ENCODE measurements at regions not wholly inside any gene's neighbourhood (a gene's known extent, or its start where the extent isn't known, plus 50 kb on each side); places are given as distances from the start of the nearest gene placed in this dataset.
A peak's percentile ranks its signal among the peaks of the same experiment; 100 is the strongest.
"Not testable (repeated sequence)": the region's sequence is repeated elsewhere in the genome, so short reads cannot be mapped to it uniquely, and the experiment has no call there.

GRCh38 chr10:30736685-30737232 lies 107.2 kb upstream of the LYZL2 start:
- H3K27me3 Mint-ChIP-seq: peaks cover 7% of the 10 kb centered on the region
- ATAC-seq (ENCODE audit: low read depth) (no peak), DNase-seq (ENCODE audit: low spot score in 2 of 2) (no peak)
- H3K9me3 Mint-ChIP-seq: no peaks in the 10 kb centered on the region
- no peak overlapping the region for H3K27ac Mint-ChIP-seq
- H3K4me1 Mint-ChIP-seq: peaks cover 3% of the 10 kb centered on the region
- no peaks in the 10 kb centered on the region for H3K36me3 Mint-ChIP-seq
- no peak overlapping the region for H3K4me3 Mint-ChIP-seq

GRCh38 chr10:30734901-30735300 lies 105.3 kb upstream of the LYZL2 start:
- ATAC-seq (ENCODE audit: low read depth): no peak
- no peaks in the 10 kb centered on the region for H3K9me3 Mint-ChIP-seq
- H3K27ac Mint-ChIP-seq: no peak overlapping the region
- no peaks in the 10 kb centered on the region for H3K36me3 Mint-ChIP-seq
- H3K4me1 Mint-ChIP-seq: no peaks in the 10 kb centered on the region
- DNase-seq (ENCODE audit: low spot score in 2 of 2): no peak
- peaks cover 13% of the 10 kb centered on the region for H3K27me3 Mint-ChIP-seq
- H3K4me3 Mint-ChIP-seq: no peak overlapping the region

GRCh38 chr10:30732671-30733070 lies 103.1 kb upstream of the LYZL2 start:
- ATAC-seq (ENCODE audit: low read depth) (no peak), DNase-seq (ENCODE audit: low spot score in 2 of 2) (no peak)
- Mint-ChIP-seq H3K4me3 (no peak overlapping the region), H3K4me1 (no peaks in the 10 kb centered on the region), H3K36me3 (no peaks in the 10 kb centered on the region), H3K9me3 (no peaks in the 10 kb centered on the region), H3K27me3 (peaks cover 12% of the 10 kb centered on the region), H3K27ac (no peak overlapping the region)

DNA sequence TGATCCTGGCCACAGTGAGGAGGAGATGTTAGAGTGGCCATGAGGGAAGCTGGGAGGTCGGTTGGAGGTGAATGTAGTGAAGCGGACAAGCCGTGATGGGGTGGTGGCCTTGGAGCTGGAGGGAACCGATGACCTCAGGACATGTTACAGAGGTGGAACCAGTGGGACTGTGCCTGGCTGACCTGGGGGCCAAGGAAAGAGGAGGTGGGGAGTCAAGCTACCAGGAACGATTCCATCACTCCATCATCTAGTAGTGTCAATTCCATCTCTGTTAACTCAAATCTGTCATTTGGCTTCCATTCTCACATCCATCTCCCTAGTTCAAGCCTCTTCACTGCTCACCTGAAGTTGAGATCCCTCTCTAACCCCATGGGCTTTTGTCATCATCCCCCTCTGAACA lies 102.4 kb upstream of the LYZL2 start:
- H3K27ac Mint-ChIP-seq: no peak overlapping the region
- no peaks in the 10 kb centered on the region for H3K9me3 Mint-ChIP-seq
- DNase-seq (ENCODE audit: low spot score in 2 of 2): no peak
- peaks cover 12% of the 10 kb centered on the region for H3K27me3 Mint-ChIP-seq
- H3K36me3 Mint-ChIP-seq: no peaks in the 10 kb centered on the region
- no peak overlapping the region for H3K4me3 Mint-ChIP-seq
- H3K4me1 Mint-ChIP-seq: no peaks in the 10 kb centered on the region
- no peak for ATAC-seq (ENCODE audit: low read depth)

GRCh38 chr10:30730306-30730705 lies 100.8 kb upstream of the LYZL2 start:
- Mint-ChIP-seq H3K9me3 (no peaks in the 10 kb centered on the region), H3K27ac (no peak overlapping the region), H3K27me3 (peaks cover 12% of the 10 kb centered on the region), H3K4me3 (no peak overlapping the region), H3K36me3 (no peaks in the 10 kb centered on the region), H3K4me1 (peaks cover 2% of the 10 kb centered on the region)
- ATAC-seq (ENCODE audit: low read depth): no peak
- no peak for DNase-seq (ENCODE audit: low spot score in 2 of 2)

GRCh38 chr10:30728766-30729165 lies 99.2 kb upstream of the LYZL2 start:
- H3K27ac Mint-ChIP-seq: no peak overlapping the region
- no peaks in the 10 kb centered on the region for H3K9me3 Mint-ChIP-seq
- H3K4me1 Mint-ChIP-seq: peaks cover 2% of the 10 kb centered on the region
- no peaks in the 10 kb centered on the region for H3K36me3 Mint-ChIP-seq
- DNase-seq (ENCODE audit: low spot score in 2 of 2) (no peak), ATAC-seq (ENCODE audit: low read depth) (no peak)
- peaks cover 14% of the 10 kb centered on the region for H3K27me3 Mint-ChIP-seq
- H3K4me3 Mint-ChIP-seq: no peak overlapping the region

DNA sequence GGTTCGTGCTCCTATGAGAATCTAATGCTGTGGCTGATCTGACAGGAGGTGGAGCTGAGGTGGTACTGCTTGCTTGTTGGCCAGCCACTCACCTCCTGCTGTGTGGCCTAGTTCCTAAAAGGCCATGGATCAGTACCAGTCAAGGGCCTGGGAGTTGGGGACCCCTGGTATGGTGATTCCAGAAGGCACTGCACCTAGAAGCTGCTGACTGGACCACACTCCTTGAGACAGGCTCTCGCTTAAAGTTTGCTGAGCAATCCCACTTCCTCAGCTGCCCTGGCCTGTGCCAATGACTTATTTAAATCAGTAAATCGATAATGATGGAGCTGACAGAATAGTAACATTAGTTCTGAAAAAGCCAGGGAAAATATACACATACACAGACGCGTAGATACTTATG lies 98.6 kb upstream of the LYZL2 start:
- Mint-ChIP-seq H3K9me3 (no peaks in the 10 kb centered on the region), H3K4me3 (no peak overlapping the region), H3K4me1 (peaks cover 7% of the 10 kb centered on the region), H3K27ac (no peak overlapping the region), H3K27me3 (peaks cover 16% of the 10 kb centered on the region), H3K36me3 (no peaks in the 10 kb centered on the region)
- ATAC-seq (ENCODE audit: low read depth): no peak
- no peak for DNase-seq (ENCODE audit: low spot score in 2 of 2)

GRCh38 chr10:30727524-30727923 lies 98.0 kb upstream of the LYZL2 start:
- H3K27ac Mint-ChIP-seq: no peak overlapping the region
- no peak overlapping the region for H3K4me3 Mint-ChIP-seq
- DNase-seq (ENCODE audit: low spot score in 2 of 2): no peak
- H3K36me3 Mint-ChIP-seq: no peaks in the 10 kb centered on the region
- peaks cover 11% of the 10 kb centered on the region for H3K4me1 Mint-ChIP-seq
- no peaks in the 10 kb centered on the region for H3K9me3 Mint-ChIP-seq
- H3K27me3 Mint-ChIP-seq: peaks cover 17% of the 10 kb centered on the region
- ATAC-seq (ENCODE audit: low read depth): no peak

GRCh38 chr10:30726783-30727414 lies 97.3 kb upstream of the LYZL2 start:
- not testable (repeated sequence) for H3K27ac Mint-ChIP-seq

GRCh38 chr10:30725661-30726060 lies 96.1 kb upstream of the LYZL2 start:
- ATAC-seq (ENCODE audit: low read depth): no peak
- Mint-ChIP-seq H3K9me3 (no peaks in the 10 kb centered on the region), H3K4me3 (no peak overlapping the region), H3K36me3 (no peaks in the 10 kb centered on the region), H3K27ac (no peak overlapping the region), H3K27me3 (peaks cover 14% of the 10 kb centered on the region), H3K4me1 (peaks cover 16% of the 10 kb centered on the region)
- DNase-seq (ENCODE audit: low spot score in 2 of 2): no peak

More at GRCh38 chr10:30726783-30727414, 97.3 kb upstream of the LYZL2 start:
- not testable (repeated sequence) for H3K36me3 Mint-ChIP-seq, H3K9me3 Mint-ChIP-seq, H3K4me3 Mint-ChIP-seq
- Mint-ChIP-seq H3K27me3 (peaks cover 19% of the 10 kb centered on the region), H3K4me1 (peaks cover 16% of the 10 kb centered on the region)
- DNase-seq (ENCODE audit: low spot score in 2 of 2): peak; percentile 79 to 86
- peak; percentile 84 for ATAC-seq (ENCODE audit: low read depth)

GRCh38 chr10:30724296-30724695 lies 94.7 kb upstream of the LYZL2 start:
- Mint-ChIP-seq H3K27me3 (peaks cover 18% of the 10 kb centered on the region), H3K27ac (no peak overlapping the region), H3K9me3 (no peaks in the 10 kb centered on the region), H3K4me1 (peaks cover 16% of the 10 kb centered on the region), H3K4me3 (no peak overlapping the region), H3K36me3 (no peaks in the 10 kb centered on the region)
- no peak for DNase-seq (ENCODE audit: low spot score in 2 of 2)
- ATAC-seq (ENCODE audit: low read depth): no peak

DNA sequence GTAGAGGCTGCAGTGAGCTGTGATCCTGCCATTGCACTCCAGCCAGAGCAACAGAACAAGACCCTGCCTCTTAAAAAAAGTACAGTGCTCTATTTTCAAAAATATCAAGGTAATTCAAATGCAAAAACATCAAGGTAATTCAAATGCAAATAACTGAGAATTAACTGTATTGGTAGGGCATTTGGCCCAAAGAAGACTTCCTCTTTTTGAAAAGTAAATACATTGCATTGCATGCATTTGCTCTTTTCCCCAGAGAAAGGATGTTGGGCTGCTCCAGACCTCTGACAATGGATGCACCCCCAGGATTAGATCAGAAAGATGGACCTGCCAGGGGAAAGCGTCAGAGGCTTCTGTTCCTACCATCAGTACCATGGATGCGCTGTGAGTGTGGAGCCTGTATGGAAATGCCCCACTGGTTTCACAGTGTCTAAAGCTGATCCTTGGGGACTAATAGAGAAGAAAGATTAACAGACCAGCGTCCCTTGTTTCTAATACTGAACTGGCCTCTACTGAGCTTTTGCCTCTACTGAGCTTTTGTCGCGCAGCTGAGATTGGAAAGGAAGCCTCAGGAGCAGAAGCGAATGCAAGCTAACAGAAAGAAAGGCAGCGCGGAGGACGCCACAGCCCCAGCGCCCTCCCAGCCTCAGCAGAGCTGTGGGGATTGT lies 93.5 kb upstream of the LYZL2 start:
- H3K27me3 Mint-ChIP-seq: peaks cover 25% of the 10 kb centered on the region
- H3K36me3 Mint-ChIP-seq: no peaks in the 10 kb centered on the region
- H3K4me1 Mint-ChIP-seq: peaks cover 16% of the 10 kb centered on the region
- no peaks in the 10 kb centered on the region for H3K9me3 Mint-ChIP-seq
- H3K27ac Mint-ChIP-seq: no peak overlapping the region
- no peak overlapping the region for H3K4me3 Mint-ChIP-seq
- DNase-seq (ENCODE audit: low spot score in 2 of 2) (peak in 1 of 2 donors; percentile 15), ATAC-seq (ENCODE audit: low read depth) (peak; percentile 66)

DNA sequence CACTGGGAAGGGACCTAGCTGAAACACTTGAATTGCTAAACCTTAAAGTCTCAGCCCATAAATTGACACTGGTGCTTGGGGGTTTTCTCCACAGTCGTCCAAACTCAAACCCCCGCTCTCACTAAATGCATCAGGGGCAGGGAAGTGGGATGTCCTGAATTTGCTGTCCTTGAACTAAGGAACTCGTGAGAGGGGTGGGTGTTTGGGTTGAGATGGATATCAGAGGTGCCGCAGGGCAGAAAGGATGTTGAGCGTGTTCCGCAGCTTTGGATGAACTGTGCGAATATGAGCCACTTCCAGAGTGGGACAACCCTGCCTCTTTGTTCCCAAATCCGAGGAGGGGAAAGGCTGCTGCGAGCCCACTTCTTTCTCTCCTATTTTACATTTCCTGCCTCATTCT lies 90.3 kb upstream of the LYZL2 start:
- Mint-ChIP-seq H3K4me1 (peaks cover 14% of the 10 kb centered on the region), H3K9me3 (peaks cover 3% of the 10 kb centered on the region), H3K27me3 (peaks cover 22% of the 10 kb centered on the region)

GRCh38 chr10:30709700-30710358 lies 80.3 kb upstream of the LYZL2 start:
- Mint-ChIP-seq H3K27ac (no peak overlapping the region), H3K4me3 (no peak overlapping the region), H3K36me3 (peaks cover 5% of the 10 kb centered on the region), H3K4me1 (peaks cover 12% of the 10 kb centered on the region), H3K9me3 (peaks cover 3% of the 10 kb centered on the region), H3K27me3 (no peaks in the 10 kb centered on the region)
- ATAC-seq (ENCODE audit: low read depth): no peak
- DNase-seq (ENCODE audit: low spot score in 2 of 2): no peak

More for the DNA sequence above, 90.3 kb upstream of the LYZL2 start:
- ATAC-seq (ENCODE audit: low read depth) (no peak), DNase-seq (ENCODE audit: low spot score in 2 of 2) (no peak)
- H3K36me3 Mint-ChIP-seq: peaks cover 2% of the 10 kb centered on the region
- H3K27ac Mint-ChIP-seq: no peak overlapping the region
- no peak overlapping the region for H3K4me3 Mint-ChIP-seq

All from memory B cell (primary cell).